Large intestine (tissue), 3 donors: ENCODE measurements at regions not wholly inside any gene's neighbourhood (a gene's known extent, or its start where the extent isn't known, plus 50 kb on each side); places are given as distances from the start of the nearest gene placed in this dataset.
"Not testable (repeated sequence)": the region's sequence is repeated elsewhere in the genome, so short reads cannot be mapped to it uniquely, and the experiment has no call there.

ENCODE experiments used
- DNase-seq, 2 donors: peaks; one replicate each; pipeline versions ENCODE4 v3.0.0 to v3.0.0-alpha.2; 2013
- H3K27ac ChIP-seq: one replicate; pipeline ENCODE4 v1.5.1; 2013; ENCODE audit warnings: low read length
- H3K27me3 ChIP-seq: 2 replicates; pipeline ENCODE4 v1.6.1; 2013; ENCODE audit warnings: low read length; ENCODE audit not compliant: control insufficient read depth, insufficient read depth
- H3K36me3 ChIP-seq: 2 replicates; pipeline ENCODE4 v1.6.1; 2013; ENCODE audit warnings: low read length; ENCODE audit not compliant: control insufficient read depth, insufficient read depth
- H3K4me1 ChIP-seq: one replicate; pipeline ENCODE4 v1.6.1; 2013; ENCODE audit warnings: low read length; ENCODE audit not compliant: control insufficient read depth, insufficient read depth
- H3K4me3 ChIP-seq: one replicate; pipeline ENCODE4 v1.5.1; 2013; ENCODE audit warnings: low read length
- H3K9me3 ChIP-seq: one replicate; pipeline ENCODE4 v1.6.1; 2013; ENCODE audit warnings: mild to moderate bottlenecking, low read depth, low read length, moderate library complexity; ENCODE audit not compliant: control insufficient read depth
- WGBS: methylation state at CpG from one replicate; pipeline ENCODE4 v1.1.5; 2013; ENCODE audit warnings: low lambda C conversion rate; ENCODE audit not compliant: insufficient coverage; 5-methylcytosine and 5-hydroxymethylcytosine counted together

- H3K4me3 ChIP-seq: no peak overlapping the region
- no peaks in the 10 kb centered on the region for H3K36me3 ChIP-seq
- no peak overlapping the region for H3K27ac ChIP-seq
- H3K4me1 ChIP-seq: peaks cover 9% of the 10 kb centered on the region
- no peak for DNase-seq
- H3K9me3 ChIP-seq: no peaks in the 10 kb centered on the region
- no peaks in the 10 kb centered on the region for H3K27me3 ChIP-seq
- WGBS: 63% methylated on average over 3 of the region's 3 CpGs
These were observed 100.1 kb downstream of the HFE start for GRCh38 chr6:26187292-26187691.

DNA sequence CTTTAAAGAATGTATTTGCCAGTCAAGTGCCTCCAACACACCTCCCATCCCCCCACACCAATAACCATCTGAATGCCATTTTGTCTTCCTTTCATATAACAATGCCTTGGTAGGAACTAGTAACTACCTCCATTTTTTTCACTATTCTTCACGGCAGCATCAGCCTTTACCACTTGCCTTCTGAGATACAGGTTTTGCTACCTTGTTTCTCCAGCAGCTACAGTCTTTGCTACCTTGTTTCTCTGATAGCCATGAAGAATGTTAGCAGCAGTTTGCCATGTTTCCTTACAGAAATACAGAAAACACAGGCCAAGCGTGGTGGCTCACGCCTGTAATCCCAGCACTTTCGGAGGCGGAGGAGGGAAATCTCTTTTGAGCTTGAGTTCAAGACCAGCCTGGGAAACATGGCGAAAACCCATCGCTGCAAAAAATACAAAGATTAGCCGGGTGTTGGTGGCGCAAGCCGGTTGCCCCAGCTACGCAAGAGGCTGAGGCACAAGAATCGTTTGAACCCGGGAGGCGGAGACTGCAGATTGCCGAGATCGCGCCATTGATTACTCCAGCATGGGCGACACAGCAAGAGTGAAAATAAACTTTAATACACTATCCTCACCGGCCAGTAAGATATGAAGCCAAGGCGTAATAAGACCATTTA is 100.9 kb downstream of the HFE start:
- peak overlapping the region; percentile 91 for H3K27ac ChIP-seq
- DNase-seq: peak; percentile 57 to 77
- no peaks in the 10 kb centered on the region for H3K9me3 ChIP-seq
- no peaks in the 10 kb centered on the region for H3K36me3 ChIP-seq
- no peaks in the 10 kb centered on the region for H3K27me3 ChIP-seq
- peaks cover 9% of the 10 kb centered on the region for H3K4me1 ChIP-seq
- peak overlapping the region; percentile 68 for H3K4me3 ChIP-seq
- WGBS: no CpG with 5 or more reads among the region's 20 CpGs

DNA sequence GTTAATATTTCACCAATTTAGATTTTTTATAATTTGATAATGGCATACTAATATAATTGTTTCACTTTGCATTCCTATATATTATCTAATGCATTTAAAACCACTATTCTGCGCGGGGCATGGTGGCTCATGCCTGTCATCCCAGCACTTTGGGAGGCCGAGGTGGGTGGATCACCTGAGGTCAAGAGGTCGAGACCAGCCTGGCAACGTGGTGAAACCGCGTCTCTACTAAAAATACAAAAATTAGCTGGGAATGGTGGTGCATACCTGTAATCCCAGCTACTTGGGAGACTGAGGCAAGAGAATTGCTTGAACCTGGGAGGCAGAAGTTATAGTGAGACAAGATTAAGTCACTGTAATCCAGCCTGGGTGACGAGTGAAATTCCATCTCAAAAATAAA is 104.3 kb downstream of the HFE start:
- H3K4me3 ChIP-seq, H3K36me3 ChIP-seq, H3K4me1 ChIP-seq, H3K9me3 ChIP-seq, H3K27me3 ChIP-seq, DNase-seq, H3K27ac ChIP-seq: not testable (repeated sequence)
- WGBS: no CpG with 5 or more reads among the region's 8 CpGs

DNA sequence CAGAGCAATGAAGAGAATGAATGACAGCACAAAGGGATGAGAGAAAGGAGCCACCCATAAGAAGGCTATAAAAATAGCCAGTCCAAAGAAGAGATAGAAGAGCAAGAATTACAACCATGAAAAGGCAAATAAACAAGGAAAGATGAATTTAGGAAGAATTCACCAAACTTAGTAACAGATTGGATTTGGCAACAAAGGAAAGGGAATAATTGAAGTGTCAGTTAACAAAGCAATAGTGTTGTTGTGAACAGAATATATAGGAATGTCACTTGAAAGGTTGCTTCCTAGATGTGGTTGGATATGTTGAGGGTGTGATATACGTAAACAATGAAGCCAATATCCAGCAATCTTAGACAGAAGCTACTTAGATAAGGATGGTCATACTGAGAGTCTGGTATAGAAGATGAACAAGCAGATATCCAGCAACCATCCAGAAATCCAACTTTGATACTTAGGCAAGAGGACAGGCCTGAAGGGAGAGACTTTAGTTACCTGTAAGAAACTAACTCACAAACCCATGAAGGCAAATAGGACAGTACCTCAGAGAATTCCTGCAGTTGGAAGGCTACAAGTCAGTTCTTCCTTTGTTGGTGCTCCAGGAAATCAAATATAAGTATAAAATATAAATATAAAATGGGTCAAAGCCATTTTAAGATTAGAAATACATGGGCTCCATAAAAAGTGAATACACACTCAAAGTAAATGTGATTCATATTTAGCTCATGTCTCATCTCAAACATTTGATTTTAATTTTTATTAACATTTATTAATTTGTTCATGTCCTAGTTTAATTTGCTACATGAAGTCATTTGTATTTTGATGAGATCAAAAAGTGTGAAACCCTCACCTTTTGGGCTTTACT is 106.5 kb downstream of the HFE start:
- whole genome bisulfite sequencing: no CpG with 5 or more reads among the region's 1 CpG
- H3K27me3 ChIP-seq: no peaks in the 10 kb centered on the region
- H3K27ac ChIP-seq: no peak overlapping the region

GRCh38 chr6:26194329-26194701 is 107.1 kb downstream of the HFE start:
- no peaks in the 10 kb centered on the region for H3K36me3 ChIP-seq
- peaks cover 7% of the 10 kb centered on the region for H3K4me1 ChIP-seq
- H3K27ac ChIP-seq: peak overlapping the region; percentile 91
- H3K9me3 ChIP-seq: no peaks in the 10 kb centered on the region
- no peak overlapping the region for H3K4me3 ChIP-seq
- DNase-seq: no peak
- 20% methylated on average over 1 of the region's 3 CpGs for WGBS
- no peaks in the 10 kb centered on the region for H3K27me3 ChIP-seq

More for the DNA sequence above, 106.5 kb downstream of the HFE start:
- no peak overlapping the region for H3K4me3 ChIP-seq
- no peaks in the 10 kb centered on the region for H3K36me3 ChIP-seq
- no peaks in the 10 kb centered on the region for H3K9me3 ChIP-seq
- no peak for DNase-seq
- H3K4me1 ChIP-seq: peaks cover 7% of the 10 kb centered on the region

DNA sequence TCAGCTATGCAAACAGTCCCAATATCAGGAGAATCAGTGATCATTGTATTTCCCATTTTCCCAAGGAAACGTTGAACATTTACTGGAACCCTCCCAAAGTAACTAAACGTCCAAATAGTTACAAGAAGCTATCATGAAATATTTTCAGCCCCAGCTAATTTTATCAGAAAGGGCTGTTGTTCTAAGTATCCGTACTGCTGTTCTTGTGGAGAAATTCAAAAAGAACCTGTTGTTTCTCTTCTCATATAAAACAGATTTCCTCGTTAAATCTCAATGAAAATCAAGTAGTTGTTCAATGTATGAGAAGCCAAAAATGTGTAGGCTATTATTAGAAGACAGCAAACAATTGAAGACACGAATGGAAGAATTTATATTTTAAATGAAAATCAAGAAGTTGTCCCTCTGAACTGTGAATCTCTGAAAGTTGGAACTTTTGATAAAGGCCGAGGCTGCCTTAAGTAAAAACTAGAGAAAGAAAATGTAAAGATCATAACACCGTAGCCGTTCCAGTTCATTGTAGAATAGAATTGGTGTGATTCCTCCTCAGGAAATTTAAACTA is 107.7 kb downstream of the HFE start:
- H3K36me3 ChIP-seq: no peaks in the 10 kb centered on the region
- peak overlapping the region; percentile 68 for H3K4me3 ChIP-seq
- no peak for DNase-seq
- no peaks in the 10 kb centered on the region for H3K27me3 ChIP-seq
- peak overlapping the region; percentile 91 for H3K27ac ChIP-seq
- H3K4me1 ChIP-seq: peaks cover 8% of the 10 kb centered on the region
- H3K9me3 ChIP-seq: no peaks in the 10 kb centered on the region
- 0% methylated on average over 2 of the region's 8 CpGs for WGBS

DNA sequence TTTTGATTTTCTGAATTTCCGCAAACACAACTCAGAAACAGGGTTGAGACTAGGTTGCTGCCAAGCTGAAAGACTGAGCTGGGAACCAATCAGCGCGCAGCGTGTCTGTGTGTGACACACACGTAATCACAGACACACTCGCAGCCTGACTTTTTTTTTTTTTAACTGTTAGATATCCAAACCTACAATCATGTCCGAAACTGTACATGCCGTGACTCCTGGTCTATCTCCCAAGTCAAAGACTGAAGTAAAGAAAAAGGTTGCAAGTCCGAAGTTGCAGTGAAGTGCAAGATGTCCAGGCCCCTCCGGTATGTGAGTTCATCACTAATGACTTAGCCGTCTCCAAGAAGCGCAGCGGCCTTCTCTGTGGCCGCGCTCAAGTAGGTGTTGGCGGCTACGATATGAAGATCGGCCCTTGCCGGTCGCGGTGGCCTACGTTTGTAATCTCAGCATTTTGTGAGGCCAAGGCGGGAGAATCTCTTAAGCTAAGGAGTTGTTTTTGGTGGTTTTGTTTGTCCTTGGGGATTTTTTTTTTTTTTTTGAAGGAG is 108.2 kb downstream of the HFE start:
- no CpG with 5 or more reads among the region's 23 CpGs for WGBS
- Histone ChIP-seq H3K27ac (peak overlapping the region; percentile 91), H3K27me3 (no peaks in the 10 kb centered on the region), H3K4me3 (peak overlapping the region; percentile 68), H3K4me1 (peaks cover 10% of the 10 kb centered on the region), H3K9me3 (no peaks in the 10 kb centered on the region), H3K36me3 (no peaks in the 10 kb centered on the region)
- DNase-seq: peak; percentile 92 to 94

DNA sequence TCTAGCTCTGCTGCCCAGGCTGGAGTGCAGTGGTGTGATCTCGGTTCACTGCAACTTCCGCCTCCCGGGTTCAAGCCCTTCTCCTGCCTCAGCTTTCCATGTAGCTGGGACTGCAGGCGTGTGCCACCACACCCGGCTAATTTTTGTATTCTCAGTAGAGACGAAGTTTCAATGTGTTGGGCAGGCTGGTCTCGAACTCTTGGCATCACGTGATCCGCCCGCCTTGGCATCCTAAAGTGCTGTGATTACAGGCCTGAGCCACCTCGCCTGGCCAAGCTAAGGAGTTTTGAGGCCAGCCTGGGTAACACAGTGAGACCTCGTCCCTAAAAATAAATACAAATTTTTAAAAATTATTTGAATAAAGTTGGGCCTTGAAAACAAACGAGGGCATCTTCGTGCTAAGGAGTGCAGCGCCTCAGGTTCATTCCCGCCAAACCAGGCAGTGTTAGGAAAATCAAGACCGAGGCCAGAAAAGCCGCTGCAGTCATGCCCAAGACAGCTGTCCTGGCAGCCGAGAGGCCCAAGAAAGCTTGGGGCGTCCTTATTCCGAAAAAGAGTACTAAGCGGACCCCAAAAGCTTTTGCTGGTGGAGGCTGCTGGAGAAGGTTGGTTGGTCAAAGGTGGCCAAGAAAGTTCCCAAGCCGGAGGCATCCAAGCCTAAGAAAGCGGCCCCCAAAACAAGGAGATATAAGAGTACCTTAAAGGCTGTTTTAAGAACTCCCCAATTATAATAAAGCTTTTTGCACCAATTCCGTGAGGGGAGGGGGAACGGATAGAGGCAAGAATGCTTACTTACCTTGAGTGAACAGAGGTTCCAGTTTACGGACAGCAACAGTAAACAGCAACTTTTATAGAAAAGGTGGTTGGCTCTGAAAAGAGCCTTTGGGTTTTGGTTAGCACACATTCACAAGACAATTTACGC is 109.0 kb downstream of the HFE start:
- no peaks in the 10 kb centered on the region for H3K27me3 ChIP-seq

GRCh38 chr6:26196846-26197635 is 109.8 kb downstream of the HFE start:
- 2% methylated on average over 7 of the region's 51 CpGs for WGBS
- Histone ChIP-seq H3K4me1 (peaks cover 10% of the 10 kb centered on the region), H3K4me3 (peak overlapping the region; percentile 68)

More for the DNA sequence above, 109.0 kb downstream of the HFE start:
- Histone ChIP-seq H3K27ac (peak overlapping the region; percentile 91), H3K4me3 (peak overlapping the region; percentile 68), H3K4me1 (peaks cover 10% of the 10 kb centered on the region), H3K9me3 (no peaks in the 10 kb centered on the region), H3K36me3 (no peaks in the 10 kb centered on the region)
- 11% methylated on average over 4 of the region's 28 CpGs for WGBS
- DNase-seq: peak in 1 of 2 donors; percentile 29

More at GRCh38 chr6:26196846-26197635, 109.8 kb downstream of the HFE start:
- Histone ChIP-seq H3K27ac (peak overlapping the region; percentile 91), H3K36me3 (no peaks in the 10 kb centered on the region), H3K9me3 (no peaks in the 10 kb centered on the region), H3K27me3 (no peaks in the 10 kb centered on the region)
- peak; percentile 92 to 95 for DNase-seq
